Psoas muscle (tissue), 7 donors: ENCODE measurements at regions not wholly inside any gene's neighbourhood (a gene's known extent, or its start where the extent isn't known, plus 50 kb on each side); places are given as distances from the start of the nearest gene placed in this dataset.

Experiments used
- ATAC-seq, 4 donors: fragments of 200-7000 bp; cut with Tn5 transposase; one replicate each; pipeline ENCODE4 v1.9.1; 2020; ENCODE audit warnings: moderate library complexity in 3 of 4, mild to moderate bottlenecking in 2 of 4
- DNase-seq, 2 donors: peaks; one replicate each; pipeline ENCODE4 v3.0.0-alpha.2; 2020
- H3K27ac ChIP-seq: fragments of 200-600 bp; one replicate; pipeline ENCODE4 v1.8.0; 2022
- H3K27me3 ChIP-seq, 3 donors: fragments of 200-600 bp in 1 of 3; one replicate each; pipeline versions ENCODE4 v1.6.1 to v1.8.0; 2013 to 2022; ENCODE audit warnings: low read length in 2 of 3, mild to moderate bottlenecking in 2 of 3, moderate library complexity in 1 of 3; ENCODE audit not compliant: insufficient read depth in 3 of 3
- H3K36me3 ChIP-seq, 2 donors: fragments of 200-600 bp in 1 of 2; one replicate each; pipeline versions ENCODE4 v1.6.1 to v1.8.0; 2013 to 2022; ENCODE audit warnings: low read depth in 1 of 2, mild to moderate bottlenecking in 1 of 2, moderate library complexity in 1 of 2; ENCODE audit not compliant: insufficient read depth in 1 of 2
- H3K4me1 ChIP-seq: fragments of 200-600 bp; one replicate; pipeline ENCODE4 v1.8.0; 2022
- H3K4me3 ChIP-seq: fragments of 200-600 bp; one replicate; pipeline ENCODE4 v1.8.0; 2022; ENCODE audit warnings: mild to moderate bottlenecking
- H3K9me3 ChIP-seq: fragments of 200-600 bp; one replicate; pipeline ENCODE4 v1.8.0; 2022
- CTCF ChIP-seq: fragments of 200-600 bp; IDR thresholded peaks from one replicate; pipeline ENCODE4 v1.8.0; 2022; ENCODE audit warnings: antibody characterized with exemption
- WGBS, 3 donors: extraction: QIAGEN DNeasy Blood & Tissue Kit; methylation state at CpG; one replicate each; pipeline versions ENCODE4 v1.1.6 to v1.1.7; 2013; 5-methylcytosine and 5-hydroxymethylcytosine counted together
- intact Hi-C, 2 donors: fragments of 100-400 bp; cut with DNase I; formaldehyde crosslinking; loops; one replicate each; pipeline versions ENCODE4 v1.11.0 to v1.14.2; 2022
- donor health status: healthy with polysubstance abuse.
- donor health status: DM: no; HTN: no; CAD: no; lungs with moderate emphysema.
- donor health status: Bipolar disorder and iron deficiency.
- donor health status: healthy.
- donor health status: DM: yes; HTN: yes; CAD: no.
- donor health status: DM: no; HTN: no; CAD: no.
- donor health status: DM: yes; HTN: yes; CAD: no.

- Histone ChIP-seq H3K9me3 (no peaks in the 10 kb centered on the region), H3K27ac (no peak overlapping the region), H3K4me3 (no peak overlapping the region), H3K36me3 (no peaks in the 10 kb centered on the region), H3K4me1 (no peaks in the 10 kb centered on the region), H3K27me3 (no peaks in the 10 kb centered on the region)
- no peak for ATAC-seq
- intact Hi-C loops = no loop called here
- no peak for TF ChIP-seq CTCF
- no peak for DNase-seq
- 48 to 54% (median 50%) methylated on average over 2 of the region's 2 CpGs for WGBS, 3 donors
These were observed 598.8 kb downstream of the RNF144B start for GRCh38 chr6:18985996-18986395.

DNA sequence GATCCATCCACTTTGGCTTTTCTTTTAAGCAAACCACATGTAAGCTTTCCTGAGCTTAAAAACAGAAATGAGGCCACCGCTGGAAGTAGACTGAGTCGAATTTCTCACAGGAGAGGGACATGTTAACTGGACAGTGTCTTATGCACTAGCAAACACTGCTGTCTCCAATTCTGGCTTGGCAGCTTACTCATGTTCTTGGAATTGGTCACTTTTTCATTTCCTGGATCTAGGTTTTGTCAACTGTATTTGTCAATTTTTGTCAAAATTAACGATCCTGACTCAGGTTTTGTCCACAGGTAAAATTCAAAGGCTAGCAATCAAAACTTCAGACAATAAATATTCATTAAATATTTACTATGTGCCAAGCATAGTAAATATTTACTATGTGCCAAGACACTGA lies 601.5 kb downstream of the RNF144B start:
- no peak overlapping the region for H3K27ac ChIP-seq
- 71 to 80% (median 72%) methylated on average over 3 of the region's 3 CpGs for WGBS, 3 donors
- DNase-seq (no peak), ATAC-seq (no peak)
- no peaks in the 10 kb centered on the region for H3K36me3 ChIP-seq
- H3K4me3 ChIP-seq = no peak overlapping the region
- intact Hi-C loops = no loop called here
- no peaks in the 10 kb centered on the region for H3K4me1 ChIP-seq
- no peaks in the 10 kb centered on the region for H3K27me3 ChIP-seq
- TF ChIP-seq CTCF = no peak
- H3K9me3 ChIP-seq = no peaks in the 10 kb centered on the region

DNA sequence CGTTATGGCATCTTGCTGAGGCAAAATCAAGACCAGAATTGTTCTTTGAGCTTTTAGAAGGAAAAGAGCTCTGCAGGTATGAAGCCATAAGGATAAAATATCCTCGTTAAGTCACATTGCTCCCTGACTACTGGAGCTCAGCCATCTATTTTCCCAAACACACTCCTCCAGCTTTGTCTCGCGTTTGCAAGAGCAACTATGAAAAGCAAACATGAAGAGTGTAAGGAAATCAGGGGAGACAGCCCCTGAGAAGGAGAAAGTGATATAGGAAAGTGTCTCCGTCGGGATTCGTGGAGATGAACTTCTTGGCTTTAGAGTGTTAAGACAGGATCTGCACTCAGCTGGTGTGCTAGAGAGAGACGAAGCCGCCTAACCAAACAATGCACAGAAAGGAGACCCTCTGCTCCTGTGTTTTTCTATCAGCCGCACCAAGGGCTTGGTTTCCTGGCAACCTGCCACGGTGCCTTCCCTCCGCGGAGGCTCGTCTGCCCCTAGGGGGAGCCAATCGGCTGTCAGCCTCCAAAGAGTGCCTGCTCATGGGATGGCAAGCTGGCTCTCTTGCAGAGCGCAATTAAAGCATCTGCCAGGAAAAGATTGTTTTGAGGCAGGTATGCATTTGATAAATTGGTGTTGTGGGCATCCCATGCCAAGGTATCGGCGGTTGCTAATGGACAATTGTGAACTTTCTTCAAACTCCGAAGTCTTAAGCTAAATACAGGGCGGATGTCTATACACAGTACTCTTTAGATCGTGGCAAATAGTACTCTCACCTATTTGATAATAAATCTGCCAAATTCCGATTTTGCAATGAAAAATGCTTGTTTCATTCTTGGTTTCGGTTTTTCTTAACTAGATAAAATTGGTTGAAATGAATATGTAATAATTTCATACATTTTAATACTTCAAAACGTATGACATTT lies 603.2 kb downstream of the RNF144B start:
- Histone ChIP-seq H3K4me1 (no peaks in the 10 kb centered on the region), H3K27me3 (no peaks in the 10 kb centered on the region), H3K36me3 (no peaks in the 10 kb centered on the region), H3K4me3 (no peak overlapping the region), H3K27ac (no peak overlapping the region), H3K9me3 (no peaks in the 10 kb centered on the region)
- DNase-seq (peak; percentile 49 to 75), ATAC-seq (peak in 3 of 4 donors; percentile 62 to 74 (median 68))
- WGBS, 3 donors = 36 to 37% (median 37%) methylated on average over 24 of the region's 24 CpGs
- intact Hi-C loops = loop anchor here in 1 of 2 donors (10.0 kb wide), 2 partner anchors 864 to 1064 kb away; no protein-coding TSS in a partner anchor
- peak; percentile 39 for TF ChIP-seq CTCF

DNA sequence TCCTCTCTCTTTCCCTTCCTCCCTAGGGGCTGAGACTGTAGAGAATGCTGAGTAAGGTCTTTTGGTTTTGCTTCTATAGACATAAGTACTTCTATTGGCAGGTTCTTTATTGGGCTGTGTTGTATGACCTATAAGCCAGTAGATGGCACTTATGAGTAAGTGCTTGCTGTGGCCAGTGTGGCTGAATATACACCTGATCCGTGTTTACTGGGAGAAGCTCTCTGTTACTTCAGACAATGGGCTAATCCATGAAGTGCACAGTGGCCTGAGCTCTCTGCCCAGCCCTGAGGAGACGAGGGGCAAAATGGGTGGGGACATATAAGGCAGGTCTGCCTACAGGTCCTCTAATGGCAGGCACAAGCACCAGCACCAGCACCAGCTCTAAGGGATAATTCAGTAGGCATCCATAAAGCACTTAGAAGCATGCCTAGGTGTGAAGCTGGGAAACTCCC lies 610.3 kb downstream of the RNF144B start:
- H3K4me1 ChIP-seq = no peaks in the 10 kb centered on the region
- H3K4me3 ChIP-seq = no peak overlapping the region
- TF ChIP-seq CTCF = peak; percentile 47
- no peaks in the 10 kb centered on the region for H3K9me3 ChIP-seq
- no peak overlapping the region for H3K27ac ChIP-seq
- DNase-seq (no peak), ATAC-seq (peak; percentile 28 to 74 (median 65))
- intact Hi-C loops = loop anchor here in 1 of 2 donors (10.0 kb wide), 2 partner anchors 857 to 1057 kb away; no protein-coding TSS in a partner anchor
- H3K36me3 ChIP-seq = no peaks in the 10 kb centered on the region
- no peaks in the 10 kb centered on the region for H3K27me3 ChIP-seq
- WGBS, 3 donors = 28 to 38% (median 34%) methylated on average over 2 of the region's 2 CpGs
